CD4-positive, alpha-beta T cell treated with Interleukin-15 for 4 hours (primary cell): ENCODE measurements at regions not wholly inside any gene's neighbourhood (a gene's known extent, or its start where the extent isn't known, plus 50 kb on each side); places are given as distances from the start of the nearest gene placed in this dataset.
"Not testable (repeated sequence)": the region's sequence is repeated elsewhere in the genome, so short reads cannot be mapped to it uniquely, and the experiment has no call there.

Experiments used
- DNase-seq: peaks from one replicate; pipeline ENCODE4 v3.0.0-alpha.2; 2020; ENCODE audit warnings: low spot score

DNA sequence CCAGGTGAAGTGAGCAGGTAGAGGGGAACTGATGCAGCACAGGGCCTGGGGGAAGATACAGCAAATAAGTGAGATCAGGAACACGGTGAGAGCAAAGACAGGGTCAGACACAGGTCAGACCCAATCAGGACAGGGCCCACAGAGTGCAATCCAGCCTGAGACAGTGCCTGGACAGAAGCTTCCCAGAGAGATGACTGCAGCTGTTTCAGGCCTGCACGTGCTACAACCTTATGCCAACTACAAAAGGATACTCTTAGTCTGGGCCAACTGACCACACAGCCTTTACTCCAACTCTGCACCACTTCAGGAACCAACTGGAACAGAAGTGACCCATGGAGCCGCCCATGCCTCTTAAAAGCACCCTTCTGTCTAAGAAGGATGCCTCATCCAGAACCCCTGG lies 228.0 kb downstream of the TOMM20 start:
- no peak for DNase-seq

DNA sequence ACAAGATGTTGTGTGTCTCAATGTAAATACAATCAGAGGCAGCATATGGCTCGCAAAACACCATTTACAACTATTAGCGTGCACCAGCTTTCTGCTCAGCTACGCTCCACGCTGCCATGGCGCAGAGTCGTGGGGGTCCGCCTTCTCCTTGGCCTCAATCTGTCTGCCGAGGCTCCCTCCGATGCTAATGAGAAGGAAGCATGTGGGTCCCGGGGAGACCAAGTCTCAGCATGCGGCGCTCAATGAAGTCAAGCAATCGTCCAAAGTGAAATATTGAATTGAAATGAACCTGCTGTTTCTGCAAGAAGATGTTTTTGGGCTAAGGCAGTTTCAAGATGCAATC lies 228.9 kb downstream of the TOMM20 start:
- no peak for DNase-seq

DNA sequence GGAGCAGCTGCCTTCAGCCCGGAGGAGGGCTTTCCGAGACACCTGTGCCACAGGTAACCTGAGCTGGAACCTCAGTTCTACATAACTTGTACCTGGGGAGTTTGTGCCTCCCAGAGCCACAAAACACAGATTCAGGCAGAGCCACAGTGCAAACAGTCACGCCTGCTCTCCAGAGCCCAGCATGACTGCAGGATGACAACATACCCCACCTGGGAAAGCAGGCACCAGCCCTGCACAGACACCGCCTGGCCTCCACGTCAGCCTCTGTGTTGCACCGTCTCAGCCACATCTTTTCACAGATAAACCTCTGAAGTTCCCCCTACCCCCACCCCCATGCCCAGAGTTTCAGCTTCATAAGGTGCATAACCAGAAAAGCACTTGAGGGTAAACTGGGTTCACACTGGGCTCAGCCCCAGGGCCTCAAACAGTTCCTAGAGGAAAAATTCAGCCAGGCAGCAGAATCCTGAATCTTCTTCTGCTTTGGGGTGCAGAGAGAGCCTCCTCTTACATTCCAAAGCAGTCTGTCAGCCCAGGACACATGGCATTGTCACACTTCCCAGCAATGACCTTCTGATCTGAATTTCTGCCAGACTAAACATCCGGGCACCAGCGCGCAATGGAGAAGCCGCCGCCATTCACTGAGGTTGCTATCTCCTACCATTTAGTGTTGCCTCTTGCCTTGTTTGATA lies 229.5 kb downstream of the TOMM20 start:
- no peak for DNase-seq

DNA sequence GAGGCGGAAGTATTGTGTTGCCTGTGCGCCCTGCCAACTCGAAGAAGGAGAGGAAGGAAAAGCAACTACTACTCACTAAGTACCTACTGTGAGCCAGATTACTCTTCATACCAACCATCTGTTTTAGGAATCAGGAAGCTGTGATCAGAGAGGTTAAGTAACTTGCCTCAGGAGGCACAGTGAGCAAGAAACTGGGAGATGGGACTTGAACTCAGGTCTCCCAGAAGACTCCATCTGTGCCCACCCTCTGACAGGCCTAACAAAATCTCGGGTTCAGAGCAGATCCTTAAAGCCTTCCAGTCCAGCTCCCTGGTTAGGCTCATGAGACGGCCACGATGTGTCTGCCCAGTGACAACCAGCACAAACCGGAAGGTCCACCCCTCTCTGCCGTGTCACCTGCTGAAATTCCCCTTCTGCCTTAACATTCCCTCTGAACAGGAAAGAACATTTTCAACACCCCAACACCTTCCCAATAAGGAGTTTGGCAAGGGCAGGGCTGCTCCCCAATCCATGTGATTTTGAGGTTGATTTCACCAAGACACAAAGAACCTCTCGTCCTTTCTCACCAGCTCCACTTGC lies 230.1 kb downstream of the TOMM20 start:
- no peak for DNase-seq

DNA sequence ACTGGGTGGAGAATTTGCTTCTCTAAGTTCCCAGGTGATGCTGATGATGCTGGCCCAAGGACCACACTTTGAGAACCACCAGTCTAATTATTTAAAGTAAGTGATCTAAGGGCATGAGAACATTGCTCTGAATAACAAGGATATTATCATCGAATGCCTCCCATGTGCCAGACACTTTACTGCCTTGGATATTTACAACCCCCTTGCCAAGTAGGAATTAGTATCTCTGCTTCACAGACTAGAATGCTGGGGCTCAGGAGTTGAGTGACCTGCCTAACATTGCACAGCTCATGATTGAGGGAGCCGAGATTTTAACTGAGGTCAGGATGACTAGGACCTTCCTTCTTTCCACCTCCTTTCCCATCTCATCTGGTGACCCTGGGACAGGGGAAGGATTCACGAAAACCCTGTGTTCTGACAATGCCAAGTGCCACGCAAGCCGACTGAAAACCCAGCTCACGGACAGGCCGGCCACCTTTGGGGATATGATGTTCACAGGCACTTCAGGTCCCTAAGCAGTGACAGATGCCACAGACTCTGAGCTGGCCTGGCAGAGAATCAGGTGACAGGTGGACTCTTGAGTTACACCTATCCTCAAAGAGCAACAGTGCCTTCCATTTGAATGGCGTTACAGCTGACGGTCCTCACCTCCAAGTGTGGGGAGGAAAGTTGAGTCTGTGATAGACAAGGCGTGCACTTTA lies 230.7 kb downstream of the TOMM20 start:
- DNase-seq: no peak

DNA sequence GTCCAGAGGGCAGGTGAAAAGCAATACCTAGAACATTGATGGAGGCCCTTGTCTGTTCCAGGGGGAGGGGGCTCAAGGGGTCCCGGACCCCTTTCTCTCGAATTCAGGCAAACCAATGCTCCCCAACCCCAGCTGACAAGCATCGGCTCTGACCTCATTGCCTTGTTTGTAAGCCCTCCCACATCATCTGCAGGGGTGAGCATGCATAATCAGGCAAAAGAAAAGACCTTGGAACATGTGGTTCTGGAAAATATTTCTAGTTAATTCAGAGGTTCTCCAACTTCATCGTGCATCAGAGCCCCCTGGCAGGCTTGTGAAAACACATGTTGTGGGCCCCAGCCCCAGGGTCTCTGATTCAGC lies 231.3 kb downstream of the TOMM20 start:
- DNase-seq: no peak

DNA sequence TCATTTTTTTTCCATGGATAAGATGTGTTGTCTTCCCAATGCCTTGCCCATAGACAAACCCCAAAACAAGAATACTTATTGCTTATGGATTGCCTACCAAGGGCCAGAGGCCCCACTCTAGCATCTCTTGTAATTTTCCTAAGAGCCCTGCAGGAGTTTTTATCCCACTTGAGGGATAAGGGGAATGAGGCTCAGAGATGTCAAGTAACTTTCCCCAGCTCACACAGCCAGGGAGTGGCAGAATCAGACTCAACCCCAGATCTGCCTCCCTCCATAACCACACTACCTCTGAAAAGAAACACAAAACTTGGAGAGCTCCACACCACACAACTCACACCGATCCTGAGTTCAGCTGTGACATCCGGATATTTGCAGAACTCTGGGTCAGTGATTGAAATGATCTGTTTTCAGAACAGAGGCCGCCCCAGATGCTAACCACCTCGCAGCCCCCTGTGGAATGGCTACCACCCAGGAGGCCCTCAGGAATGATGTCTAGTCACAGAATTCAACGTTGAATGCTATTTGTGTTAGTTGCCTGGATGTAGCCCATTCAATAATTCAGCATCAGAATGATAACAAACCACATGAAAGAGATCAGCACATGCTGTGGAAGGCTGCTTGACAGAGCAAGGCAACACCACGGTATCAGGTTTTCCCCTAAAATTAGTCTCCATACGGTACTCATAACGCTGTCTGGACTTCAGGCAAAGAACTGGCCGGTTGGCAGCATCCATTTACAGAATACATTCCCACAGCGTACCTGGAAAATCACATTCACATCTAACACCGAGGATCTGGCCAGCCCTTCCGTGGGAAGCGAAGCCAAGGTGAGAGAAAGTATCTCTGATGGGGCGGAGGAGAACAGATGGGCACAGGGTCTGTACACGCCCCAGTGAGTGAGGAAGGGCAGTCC lies 231.9 kb downstream of the TOMM20 start:
- no peak for DNase-seq

DNA sequence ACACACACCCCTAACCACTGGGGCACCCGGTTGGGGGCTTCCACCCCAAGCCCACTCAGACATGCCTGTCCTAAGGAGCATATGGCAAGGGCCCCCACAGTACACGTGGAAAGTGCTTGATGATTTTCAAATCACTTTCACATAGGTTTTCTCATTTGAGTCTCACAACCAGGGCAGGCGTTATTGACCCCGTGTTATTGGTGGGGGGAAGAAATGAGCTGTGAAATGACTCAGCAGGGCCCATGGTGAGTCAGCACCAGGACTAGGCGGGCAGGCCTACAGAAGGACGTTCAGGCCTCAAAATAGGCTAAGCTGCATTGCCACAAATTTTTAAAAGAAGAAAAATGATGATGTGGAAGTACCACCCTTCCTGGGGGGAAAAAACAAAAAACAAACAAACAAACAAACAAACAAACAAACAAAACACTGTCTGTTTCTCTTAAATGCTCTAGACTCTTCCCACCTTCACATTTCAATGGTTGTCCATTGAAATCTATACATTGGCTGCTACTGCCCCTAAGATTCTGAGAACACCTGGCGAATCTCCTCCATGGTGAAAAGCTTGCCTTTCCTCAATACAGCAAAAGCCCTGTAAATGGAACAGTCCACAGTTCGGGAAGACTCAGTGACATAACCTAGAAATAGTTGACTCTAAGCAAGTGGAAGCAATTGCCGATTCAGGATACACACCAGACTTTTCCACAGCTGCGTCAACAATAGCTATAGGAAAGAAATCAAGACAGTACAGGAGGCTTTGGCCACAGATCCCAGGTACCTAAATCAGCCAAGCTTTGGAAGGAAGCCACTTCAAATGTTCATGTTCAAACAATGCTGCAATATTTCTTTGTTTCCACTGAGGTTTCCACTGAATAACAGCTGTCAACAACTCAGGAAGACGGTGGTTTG lies 234.7 kb downstream of the TOMM20 start:
- peak; percentile 20 for DNase-seq

DNA sequence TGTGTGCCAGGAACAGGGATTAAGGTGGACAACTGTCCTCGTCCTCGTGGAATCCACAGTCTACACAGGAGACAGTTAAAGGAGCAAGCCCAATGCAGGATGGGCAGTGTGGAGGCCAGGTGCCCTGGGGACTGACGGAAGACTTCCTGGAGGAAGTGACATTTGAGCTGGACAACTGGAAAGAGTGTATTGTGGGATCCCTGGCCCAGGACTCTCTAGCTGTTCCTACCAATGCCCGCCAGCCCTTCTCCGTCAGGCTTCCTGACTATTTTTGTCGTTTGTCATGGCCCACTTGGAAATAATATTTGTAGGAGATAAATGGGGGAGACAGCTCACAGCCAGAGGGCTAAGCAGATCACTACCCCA lies 235.3 kb downstream of the TOMM20 start:
- no peak for DNase-seq

DNA sequence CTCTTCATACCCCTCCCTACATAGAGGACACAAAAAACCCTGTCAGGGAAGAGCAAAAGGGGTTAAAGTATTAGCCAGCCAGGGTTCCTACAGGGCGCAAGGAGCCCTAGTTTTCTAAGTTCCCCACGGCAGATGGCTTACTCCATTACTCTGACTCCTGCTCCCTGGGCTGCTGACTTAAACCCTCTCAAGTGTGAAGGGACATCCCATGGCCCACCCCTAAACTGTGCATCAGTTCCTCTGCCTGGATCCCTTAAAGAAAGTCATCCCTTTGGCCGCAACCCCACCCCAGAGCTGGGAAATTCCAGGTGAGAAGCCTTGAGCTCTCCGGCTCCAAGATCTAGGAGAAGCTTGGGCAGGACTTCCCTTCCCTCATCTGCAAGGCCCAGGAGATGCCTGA lies 236.0 kb downstream of the TOMM20 start:
- no peak for DNase-seq

DNA sequence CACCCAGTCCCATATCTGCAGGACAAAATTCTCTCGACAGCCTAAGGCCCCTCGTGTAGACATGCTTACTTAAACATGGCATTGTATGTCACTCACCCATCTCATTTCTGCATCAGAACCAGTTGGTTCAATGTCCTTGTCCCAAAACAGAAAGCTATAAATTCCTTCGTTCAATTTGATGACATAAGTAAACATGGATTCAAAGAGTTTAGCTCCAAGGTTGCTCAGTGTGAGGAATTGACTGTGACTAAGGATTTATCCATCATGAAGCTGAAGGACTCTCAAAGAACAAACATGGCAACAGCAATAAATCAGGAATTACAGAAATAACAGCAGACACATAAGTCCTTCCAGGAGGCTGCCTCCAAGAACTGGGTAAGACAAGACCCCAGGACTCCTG lies 237.2 kb downstream of the TOMM20 start:
- no peak for DNase-seq

DNA sequence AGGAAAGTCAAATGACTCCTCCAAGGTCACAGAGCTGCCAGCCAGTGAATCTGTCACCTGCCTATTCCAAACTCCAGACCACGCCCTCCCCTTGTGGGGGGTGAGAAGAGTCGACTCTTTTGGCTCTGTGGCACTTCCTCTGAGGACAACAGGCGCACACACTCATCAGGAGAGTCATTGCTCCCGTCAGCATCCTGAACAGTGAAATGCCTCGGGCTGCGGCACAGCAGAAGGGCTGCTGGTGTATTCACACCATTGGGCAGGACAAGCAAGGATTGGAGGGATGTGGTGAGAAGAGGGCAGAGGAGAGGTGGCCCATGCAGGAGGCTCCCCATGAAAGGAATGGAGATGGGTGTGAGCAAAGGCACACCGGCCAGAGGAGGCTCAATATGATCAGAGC lies 239.0 kb downstream of the TOMM20 start:
- no peak for DNase-seq

DNA sequence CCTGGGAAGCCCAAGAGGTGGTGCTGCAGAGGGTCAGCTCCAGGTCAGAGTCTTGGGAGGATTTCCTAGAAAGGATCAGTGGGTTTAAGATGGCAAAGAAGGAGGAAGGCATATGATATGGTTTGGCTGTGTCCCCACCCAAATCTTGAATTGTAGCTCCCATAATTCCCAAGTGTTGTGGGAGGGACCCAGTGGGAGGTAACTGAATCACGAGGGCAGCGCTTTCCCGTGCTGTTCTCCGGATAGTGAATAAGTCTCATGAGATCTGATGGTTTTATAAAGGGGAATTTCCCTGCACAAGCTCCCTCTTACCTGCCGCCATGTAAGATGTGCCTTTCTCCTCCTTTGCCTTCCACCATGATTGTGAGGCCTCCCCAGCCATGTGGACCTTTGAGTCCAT lies 240.4 kb downstream of the TOMM20 start:
- not testable (repeated sequence) for DNase-seq

DNA sequence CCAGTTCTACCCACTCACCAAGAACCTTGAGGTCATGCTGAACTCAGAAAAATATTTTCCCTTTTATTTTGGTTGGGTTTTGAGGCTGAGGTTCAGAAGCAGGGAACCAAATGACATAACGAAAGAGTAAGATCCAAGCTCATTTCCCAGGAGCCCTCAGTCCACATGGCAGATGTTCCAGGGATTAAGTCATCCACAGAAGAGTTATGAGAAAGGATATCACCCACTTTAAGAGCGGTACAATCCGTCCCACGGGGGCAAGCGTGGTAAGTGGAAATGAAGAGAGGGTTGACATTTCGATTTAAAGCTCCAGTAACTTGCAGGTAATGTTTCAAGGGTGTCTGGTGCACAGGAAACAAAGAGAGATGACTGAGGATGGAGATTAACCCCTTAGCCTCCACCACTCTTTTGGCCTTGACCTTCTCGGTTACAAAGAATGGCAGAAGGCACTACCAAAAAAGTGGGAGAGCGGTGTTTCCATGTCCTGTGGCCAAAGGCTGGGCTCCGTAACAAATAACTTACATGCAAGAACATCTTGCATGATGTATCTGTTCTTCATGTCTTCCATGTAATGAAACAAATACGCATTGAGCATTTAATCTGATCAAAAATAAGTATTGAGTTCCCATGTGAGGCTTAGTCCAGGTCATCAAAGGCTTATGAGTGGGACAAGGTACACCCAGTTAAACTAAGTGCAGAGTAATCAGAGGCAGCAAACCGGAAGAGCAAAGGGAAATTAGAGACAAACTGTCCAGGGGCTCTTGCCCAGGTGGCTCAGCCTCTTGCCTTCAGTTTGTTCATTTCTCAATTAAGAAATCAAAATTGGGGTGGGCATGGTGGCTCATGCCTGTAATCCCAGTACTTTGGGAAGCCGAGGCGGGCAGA lies 241.4 kb downstream of the TOMM20 start:
- DNase-seq: no peak

DNA sequence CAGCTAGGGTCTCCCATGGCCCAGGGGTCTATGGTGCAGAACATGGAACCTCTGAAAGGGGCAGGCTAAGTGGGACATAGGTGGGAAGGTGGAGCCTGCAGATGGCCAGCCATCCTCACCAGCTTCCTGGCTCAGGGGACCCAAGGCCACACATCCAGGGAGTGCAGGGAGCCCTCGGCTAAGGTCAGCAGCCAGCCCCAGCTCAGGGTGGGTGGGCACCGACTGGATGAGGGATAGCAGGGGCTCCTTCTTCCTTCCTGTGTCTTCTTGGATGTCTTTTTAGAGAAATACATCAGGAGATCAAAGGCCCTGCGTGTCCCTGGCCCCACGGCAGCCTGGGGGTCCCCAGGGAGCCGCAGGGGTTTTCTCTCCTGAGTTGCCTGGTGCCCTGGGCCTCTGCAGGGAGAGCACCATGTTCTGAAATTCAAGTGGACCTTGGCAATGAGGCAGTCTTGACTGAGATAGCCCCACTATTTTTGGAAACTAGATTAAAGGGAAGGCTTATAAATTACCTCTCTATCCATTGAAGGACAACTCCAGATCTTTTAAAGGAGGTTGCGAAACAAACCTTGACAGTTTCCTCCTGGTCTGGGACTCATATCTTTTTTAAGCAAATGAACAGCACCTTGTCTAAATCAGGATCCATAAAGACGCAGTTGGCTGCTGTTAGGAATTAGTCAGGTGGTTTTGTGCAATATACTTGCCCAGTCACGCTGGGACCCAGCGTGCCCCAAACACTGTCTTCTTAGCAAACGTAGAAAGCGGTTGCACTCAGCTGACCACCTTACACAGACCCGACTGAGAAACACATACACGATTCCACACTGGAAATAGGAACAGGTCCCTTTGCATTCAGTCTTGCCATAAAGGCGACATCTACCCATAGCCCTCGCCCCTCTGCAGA lies 242.3 kb downstream of the TOMM20 start:
- DNase-seq: no peak

DNA sequence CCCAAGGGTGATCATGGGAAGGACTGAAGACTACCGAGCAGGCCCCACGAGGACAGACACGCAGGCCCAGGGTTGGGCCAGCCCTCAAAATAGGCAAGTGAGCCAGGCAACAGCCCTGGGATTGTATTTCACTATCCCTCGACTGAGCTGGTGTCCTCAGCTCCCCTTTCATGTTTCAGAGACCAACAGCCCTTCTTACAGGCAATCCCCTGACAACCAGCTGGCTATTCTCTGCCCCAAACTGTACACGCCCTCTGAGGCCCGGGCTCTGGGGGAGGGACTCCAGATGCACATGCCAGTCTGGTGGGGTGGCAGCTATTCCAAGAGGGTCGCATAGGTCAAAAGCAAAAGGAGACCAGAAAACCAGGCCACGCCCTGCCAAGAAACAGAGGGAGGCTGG lies 243.0 kb downstream of the TOMM20 start:
- no peak for DNase-seq

DNA sequence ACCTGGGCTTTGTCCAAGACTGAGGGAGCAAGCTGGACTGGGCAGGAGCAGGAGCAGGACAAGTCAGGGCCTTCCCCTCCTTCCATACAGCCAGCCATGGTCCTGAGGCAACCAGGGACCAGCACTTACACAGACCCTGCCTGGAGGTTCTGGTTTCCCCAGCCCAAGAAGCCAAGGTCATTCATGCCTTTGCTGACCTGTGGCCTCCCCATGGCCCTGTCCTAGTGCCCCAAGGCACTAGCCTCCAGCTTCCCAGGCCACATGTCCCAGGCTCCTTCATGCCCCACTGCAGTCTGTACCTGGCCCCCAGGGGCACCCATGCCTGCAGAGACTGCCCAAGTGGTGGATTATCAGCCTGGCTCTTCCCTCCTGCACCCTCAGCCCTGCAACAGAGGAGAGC lies 243.9 kb downstream of the TOMM20 start:
- no peak for DNase-seq

DNA sequence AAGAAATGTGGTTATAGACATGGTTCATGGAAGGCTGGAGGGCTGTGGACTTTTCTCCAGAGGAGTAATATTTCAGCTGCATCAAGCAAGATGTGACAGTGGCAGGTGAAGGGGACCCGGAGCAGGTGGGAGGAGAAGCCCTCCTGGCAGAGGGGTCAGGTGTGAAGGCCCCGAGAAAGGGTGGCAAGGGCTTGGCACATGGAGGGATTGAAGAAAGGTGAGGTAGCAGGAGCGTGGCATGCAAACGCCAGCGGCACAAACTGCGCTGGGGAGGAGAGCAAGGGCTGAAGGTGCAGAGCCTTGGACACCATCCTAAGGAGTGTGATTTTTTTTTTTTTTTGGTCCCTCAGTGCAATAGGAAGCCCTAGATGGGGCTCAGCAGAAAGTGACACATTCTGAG lies 244.6 kb downstream of the TOMM20 start:
- DNase-seq: no peak

DNA sequence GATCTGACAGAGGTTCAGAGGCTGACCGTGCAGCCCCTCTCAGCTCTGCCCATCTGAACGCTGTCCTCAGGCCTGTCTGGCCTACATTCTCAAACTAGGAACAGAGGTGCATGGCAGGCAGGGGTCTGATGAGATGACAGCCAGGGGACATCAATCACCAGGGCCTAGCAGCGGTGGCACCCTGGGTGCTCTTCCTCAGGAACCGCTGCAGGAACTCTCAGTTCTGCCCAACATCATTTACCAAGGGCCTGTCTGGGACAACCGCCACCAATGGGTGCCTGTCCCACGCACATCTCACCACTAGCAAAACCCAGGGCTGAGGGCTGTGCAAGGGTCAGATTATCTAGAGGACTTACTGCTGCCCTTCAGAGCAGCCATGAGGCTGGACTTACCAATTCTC lies 245.7 kb downstream of the TOMM20 start:
- no peak for DNase-seq
